Erythroblast (primary cell): ENCODE measurements at regions not wholly inside any gene's neighbourhood (a gene's known extent, or its start where the extent isn't known, plus 50 kb on each side); places are given as distances from the start of the nearest gene placed in this dataset.
"Not testable (repeated sequence)": the region's sequence is repeated elsewhere in the genome, so short reads cannot be mapped to it uniquely, and the experiment has no call there.

Experiments used
- GATA1 ChIP-seq: IDR thresholded peaks from 2 replicates; pipeline ENCODE4 v1.6.1; 2011; ENCODE audit warnings: low read depth, mild to moderate bottlenecking, control low read depth, low read length, moderate library complexity
- POLR2A ChIP-seq: IDR thresholded peaks from 2 replicates; pipeline ENCODE4 v1.6.1; 2011; ENCODE audit warnings: mild to moderate bottlenecking, low read length

GRCh38 chr5:42980391-42980790 lies 59.7 kb downstream of the ANXA2R start:
- not testable (repeated sequence) for TF ChIP-seq POLR2A, GATA1
